NCI-H69 (cell line): ENCODE measurements at regions not wholly inside any gene's neighbourhood (a gene's known extent, or its start where the extent isn't known, plus 50 kb on each side); places are given as distances from the start of the nearest gene placed in this dataset.

Source experiments
- DNase-seq: peaks from one replicate; lab custom pipeline; 2025; lab: John Stamatoyannopoulos, UW

DNA sequence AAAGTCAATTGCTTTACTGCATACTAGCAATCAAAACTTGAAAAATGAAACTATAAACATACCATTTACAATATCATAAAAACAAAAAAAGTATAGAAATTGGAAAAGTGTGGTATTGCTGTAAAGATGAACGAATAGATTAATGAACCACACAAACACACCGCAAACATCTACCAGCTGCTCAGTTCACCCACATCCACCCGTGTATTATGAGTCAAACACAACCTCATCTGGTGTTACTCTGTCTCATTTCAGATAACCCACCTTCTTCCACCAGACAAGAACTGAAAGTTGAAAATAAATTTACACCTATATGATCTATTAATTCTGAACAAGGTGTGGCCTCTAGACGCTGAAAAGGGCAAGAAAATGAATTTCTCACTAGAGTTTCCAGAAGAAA lies 53.3 kb downstream of the BLID start:
- DNase-seq, result no peak

DNA sequence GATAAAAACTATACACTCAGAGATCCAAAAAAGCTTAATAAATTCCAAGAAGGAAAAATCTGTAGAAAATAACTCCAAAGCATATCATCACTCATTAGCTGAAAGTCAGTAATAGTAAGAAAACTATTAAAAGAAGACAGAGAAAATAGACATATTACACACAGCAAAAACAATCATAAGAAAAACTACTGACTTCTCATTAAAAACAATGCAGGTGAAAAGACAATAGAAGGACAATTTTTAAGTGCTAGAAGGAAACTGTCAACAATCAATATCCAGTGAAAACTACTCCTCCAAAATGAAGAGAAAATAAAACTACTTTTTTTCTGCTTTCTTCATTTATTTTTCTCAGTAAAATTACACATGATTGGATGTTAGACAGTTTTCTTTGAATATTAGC lies 56.5 kb downstream of the BLID start:
- no peak for DNase-seq

DNA sequence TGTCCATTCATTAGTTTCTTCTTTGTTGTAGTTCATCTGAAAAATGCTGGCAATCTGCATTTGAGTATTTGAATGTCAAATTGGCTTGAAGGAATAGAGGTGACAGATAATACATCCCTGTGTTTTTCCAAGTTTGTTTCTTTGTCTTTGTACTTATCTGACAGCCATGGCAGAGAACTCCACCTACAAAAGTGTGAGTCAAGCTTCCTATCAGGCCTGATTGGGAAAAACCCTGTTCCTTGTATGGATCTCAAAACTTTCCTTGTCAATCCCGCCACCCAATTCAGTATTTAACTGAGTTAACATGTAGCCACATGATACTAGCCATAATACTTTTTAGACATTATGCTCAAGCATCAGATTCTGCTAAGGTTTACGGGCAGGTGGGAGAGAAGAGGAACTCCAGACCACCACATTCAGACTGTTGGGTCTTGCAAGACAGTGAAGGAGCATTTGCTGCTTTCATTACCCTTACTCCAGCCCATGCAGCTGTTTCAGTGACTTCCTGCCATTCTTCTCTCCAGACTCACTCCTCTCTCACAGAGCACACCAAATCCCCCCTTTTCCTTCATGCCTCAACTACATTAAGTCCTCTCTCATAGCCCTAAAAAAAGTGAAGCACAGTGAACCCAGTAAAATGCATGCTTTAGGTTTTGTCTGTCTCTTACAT lies 65.9 kb downstream of the BLID start:
- DNase-seq, result no peak

DNA sequence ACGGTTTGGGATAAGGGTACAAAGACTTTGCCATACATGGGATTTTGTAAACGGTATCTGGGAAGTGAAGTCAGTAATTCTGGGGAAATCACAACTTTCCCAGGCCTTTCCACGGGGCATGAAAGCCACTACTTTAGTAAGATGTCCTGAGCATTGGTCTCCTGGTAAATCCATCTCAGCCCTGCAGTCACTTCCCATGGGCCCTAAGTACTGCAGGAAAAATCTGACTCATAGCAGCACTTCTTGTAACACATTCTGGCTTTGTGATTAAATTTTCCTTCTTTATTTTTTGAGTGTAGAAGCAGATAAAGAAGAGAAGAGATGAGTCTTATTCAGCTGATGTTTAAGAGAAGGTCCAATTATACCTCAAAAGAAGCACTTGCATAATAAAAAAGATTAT lies 67.6 kb downstream of the BLID start:
- DNase-seq, result no peak

DNA sequence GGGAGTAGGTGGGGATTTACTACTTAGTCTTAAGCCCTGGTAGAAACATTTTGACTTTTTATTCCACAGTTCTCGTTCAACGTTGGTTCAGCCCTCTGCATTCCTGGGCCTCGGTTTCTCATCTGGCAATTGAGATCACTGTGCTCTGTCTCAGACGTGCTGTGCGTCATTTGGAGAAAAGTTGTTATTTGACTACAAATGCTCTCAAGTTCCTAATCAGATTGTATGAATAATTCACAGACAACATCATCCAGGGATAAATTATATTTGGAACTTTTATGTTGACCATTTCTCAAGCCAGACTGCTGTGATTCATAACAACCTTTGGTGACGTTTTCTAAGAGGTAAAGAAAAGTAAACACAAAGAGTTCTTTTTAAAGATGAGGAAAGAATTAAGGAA lies 69.2 kb downstream of the BLID start:
- no peak for DNase-seq

DNA sequence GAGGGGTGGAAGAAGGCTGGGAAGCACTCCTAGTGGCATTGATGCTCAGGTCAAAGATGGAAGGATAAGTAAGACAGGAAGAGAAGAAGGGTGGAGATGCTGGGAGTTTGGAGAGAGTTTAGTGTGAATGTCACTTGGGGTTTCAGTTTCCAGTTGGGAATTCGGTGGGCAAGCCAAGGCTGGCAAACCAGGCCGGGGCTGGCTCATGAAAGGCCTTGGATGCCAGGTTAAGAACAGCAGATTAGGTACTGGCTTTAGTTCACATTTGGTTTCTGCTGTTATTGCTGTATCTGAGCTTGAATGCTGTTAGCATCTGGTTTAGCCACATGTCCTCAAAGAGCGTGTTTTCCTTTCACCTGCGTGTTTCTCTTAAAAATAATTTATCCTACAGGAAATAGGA lies 69.6 kb downstream of the BLID start:
- no peak for DNase-seq

DNA sequence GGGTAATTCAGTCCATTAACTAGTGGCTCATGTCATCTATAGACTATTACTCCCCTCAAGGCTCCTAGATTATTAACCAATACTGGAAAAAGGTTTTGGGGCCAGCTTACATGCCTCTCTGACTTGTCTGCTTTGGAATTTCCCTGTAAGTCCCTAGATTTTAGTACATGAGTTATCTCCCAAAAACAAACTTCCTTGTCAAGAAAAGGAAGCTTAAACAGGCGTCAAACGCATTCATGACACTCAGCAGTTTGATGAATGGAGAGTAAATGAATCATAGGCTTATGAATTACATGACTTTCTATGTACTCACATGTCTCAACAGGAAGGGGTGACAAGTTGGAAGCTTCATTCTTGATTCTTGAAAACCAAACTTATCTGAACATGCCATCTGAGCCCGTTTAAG lies 70.8 kb downstream of the BLID start:
- DNase-seq, result no peak

DNA sequence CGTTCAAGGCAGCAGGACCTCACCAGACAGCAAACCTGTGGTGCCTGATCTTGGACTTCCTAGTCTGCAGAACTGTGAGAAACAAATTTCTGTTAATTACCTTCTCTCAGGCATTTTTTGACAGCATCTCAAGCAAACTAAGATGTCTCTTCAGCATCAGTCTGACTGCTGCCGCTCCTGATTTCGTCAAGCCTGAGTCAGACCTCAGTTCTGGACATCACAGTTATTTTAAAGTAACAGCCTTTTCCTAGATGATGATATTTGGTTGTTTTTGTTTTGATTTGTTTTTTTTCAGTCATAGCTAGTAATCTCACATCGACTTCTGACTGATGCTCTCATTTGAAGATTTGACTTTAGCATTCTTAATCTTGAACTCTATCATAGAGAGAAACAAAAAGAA lies 71.9 kb downstream of the BLID start:
- no peak for DNase-seq

DNA sequence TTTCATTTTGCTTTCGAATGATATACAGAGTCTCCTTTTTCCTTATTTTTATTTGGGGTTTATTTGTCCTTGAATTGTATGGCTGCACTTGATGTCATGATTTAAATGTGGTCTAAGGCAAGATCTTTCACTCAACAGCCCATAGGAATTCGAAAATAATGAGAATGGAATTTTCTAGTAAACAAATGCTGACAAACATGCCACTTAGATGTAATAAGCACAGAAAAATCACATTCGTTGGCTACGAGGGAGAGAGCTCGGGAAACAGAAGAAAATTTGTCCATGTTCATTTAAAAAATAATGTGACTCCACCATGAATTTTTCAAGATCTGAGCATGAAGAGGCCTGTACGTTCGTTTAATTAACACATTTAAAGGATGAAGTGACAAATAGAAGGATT lies 73.0 kb downstream of the BLID start:
- no peak for DNase-seq

DNA sequence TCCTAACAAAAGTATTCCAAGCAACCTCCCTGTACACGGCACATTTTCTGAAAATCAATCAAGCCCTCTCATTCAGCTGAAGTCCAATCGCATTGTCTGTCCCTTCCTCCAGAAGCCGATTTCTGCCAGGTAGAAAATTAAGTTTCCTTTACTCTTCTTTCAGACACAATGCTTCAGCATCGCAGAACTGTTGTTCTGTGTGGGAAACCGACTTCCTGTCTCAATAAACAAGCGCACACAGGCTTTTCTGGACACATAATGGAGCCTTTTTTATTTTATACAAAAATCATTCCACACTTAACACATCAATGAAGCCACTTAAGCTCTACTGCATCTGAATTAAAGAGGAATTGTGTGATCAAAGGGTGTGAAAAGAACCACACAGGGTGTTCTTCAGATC lies 75.6 kb downstream of the BLID start:
- peak; percentile 15 for DNase-seq

DNA sequence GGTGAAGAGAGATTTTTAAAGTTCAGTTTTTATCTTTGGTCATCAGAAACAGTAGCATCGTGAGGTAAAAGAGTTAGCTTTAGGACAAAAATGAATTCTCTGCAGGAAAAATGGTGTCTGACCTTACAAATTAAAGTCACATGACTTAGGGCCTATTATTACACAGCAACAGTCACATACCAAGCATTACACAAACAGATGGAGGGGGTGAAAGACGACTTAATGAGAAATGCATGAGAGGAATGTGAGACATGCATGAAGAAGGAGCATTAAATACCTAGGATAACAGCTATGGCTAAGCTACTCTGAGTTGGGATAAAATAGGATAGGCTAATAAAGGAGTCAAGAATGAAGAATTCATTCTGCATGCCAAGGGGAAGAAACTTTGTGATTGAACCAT lies 77.5 kb downstream of the BLID start:
- DNase-seq, result no peak

DNA sequence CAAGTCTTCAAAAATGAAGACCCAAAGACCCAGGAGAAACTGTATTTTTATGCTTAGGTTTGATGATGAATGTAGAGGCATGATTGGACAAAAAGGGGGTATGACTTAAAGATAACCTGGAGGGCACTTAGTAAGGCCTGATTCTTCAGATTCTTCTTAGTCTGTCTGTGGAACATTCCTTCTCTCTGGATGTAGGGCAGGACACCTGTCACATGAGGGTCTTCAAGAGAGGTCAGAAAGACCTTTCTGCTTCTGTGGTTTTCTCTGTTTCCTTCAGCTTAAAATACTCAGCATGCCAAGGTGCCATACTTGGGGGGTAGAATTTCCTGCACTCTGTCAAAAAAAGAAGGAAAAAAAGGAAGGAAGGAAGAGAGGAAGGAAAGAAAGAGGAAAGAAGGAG lies 78.1 kb downstream of the BLID start:
- no peak for DNase-seq

DNA sequence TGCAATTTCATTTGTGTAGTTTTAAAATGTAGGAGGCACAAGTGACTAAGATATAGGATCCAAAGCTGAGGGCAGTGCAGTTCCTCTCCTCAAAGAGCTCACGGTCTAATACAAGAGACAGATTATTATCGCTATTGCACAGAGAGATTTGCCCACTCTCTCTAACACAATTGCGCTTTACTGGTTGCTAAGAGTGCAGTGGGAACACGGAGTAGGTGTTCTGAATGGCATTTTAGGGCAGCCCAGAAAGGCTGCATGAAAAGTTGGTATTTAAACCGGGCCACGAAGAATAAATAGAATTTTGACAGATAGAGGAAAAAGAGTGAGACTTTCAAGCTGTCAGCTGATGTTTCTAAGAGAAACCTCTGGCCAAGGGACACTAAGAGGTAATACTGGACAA lies 79.5 kb downstream of the BLID start:
- DNase-seq, result no peak

DNA sequence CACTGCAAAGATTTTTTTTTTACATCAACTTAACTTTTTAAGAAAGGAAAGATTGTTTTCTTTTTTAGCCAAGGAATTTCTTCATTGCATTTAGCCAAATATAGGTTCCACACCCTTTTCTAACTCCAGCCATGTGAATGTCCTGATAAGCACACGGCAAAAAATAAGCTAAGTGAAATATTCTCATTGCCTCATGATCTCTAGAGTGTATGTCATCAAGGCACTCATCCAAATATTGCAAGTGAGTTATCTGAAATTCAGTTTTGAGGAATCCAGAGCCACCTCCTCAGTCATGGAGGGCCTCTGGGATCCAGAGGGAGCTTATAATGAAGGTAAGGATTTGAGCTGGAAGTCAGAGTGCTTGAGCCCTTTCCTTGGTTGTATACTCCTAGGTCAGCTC lies 80.0 kb downstream of the BLID start:
- no peak for DNase-seq

DNA sequence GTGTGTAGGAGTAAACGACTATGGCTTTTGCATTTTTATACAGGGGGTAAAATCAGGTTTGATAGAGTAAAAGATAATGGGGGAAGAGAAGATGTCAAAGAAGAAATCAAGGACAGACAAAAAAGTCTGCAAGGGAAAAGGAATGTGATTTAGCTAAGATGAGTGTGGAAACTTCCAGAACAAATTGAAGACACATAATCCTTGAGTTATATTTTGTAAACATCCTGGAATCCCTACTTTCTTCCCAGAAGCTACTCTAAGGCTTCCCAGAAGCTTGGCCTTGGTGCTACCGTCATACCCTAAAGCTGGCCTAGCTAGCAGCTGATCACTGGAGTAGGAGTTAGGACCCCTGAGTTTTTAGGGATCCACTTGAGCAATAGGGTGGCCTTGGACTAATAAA lies 82.4 kb downstream of the BLID start:
- no peak for DNase-seq

DNA sequence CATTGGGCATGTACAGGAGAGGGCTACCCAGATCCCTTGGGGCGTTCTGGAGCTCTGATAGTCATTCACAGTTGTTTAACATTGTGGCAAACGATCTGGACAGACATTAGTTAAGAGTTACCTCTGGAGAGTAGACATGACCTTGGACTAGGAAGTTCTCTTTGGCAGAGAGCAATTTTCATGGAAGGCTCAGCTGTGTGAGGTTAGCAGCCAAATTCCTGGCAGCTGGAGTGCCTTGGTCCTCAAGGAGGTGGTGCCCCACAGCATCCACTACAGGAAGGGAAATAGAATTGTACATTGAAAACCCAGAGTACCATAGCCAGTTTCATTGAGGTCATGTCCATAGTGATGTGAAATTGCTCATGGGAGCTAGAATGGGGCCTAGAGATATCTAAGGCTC lies 82.8 kb downstream of the BLID start:
- DNase-seq, result no peak

DNA sequence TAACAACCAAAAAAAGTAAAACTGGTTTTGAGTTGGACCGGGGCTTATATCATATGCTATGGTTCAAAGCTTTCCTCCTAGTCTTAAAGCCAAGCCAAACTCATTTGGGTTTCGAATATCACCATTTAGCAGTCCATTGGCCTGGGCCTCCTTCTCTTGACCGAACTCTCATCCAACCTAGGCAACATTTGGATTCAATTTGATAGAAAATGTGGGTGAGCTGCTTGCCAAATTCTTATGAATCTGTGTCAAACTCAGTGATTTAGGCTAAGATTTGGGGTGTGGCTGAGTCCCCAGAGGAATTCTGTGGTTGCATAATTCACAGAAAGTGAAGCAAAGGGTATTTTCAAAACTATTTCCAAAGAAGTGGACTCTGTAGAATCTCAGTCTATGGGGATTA lies 83.7 kb downstream of the BLID start:
- DNase-seq, result no peak

DNA sequence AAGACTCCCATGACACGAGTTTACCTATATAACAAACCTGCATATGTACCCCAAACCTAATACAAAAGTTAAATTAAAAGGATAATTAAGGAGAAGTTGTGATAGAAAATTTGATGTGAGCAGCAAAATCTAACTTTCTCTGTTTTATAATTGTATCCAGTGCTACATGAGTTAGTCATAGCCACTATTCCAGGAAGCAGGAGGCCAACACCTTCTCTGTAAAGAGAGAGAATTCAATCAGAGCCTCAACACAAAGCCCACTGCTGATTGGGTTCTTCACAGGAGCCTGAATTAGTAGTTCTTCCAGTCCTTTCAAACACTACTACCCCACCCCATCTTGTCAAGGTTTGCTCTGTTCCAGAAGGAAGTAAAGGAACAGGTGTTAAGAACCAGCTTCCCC lies 84.2 kb downstream of the BLID start:
- no peak for DNase-seq

DNA sequence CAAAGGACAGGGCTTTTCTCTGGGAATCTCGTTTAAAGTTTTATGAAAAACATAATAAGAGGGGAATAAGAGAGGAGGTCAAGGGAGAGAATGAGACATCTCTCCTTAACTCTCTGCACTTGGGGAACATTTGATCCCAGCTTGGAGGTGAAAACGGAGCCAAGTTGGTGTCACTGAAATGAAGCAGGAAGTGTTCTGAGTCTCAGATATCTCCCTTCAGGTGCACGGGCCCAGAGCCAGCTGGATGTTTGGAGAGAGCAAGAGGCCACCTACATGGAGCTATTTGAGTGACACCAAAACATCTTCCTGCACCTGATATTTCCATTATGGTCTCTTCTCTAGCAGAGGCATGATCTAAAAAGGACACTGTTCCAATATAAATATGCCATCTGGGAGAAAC lies 85.7 kb downstream of the BLID start:
- DNase-seq, result no peak

DNA sequence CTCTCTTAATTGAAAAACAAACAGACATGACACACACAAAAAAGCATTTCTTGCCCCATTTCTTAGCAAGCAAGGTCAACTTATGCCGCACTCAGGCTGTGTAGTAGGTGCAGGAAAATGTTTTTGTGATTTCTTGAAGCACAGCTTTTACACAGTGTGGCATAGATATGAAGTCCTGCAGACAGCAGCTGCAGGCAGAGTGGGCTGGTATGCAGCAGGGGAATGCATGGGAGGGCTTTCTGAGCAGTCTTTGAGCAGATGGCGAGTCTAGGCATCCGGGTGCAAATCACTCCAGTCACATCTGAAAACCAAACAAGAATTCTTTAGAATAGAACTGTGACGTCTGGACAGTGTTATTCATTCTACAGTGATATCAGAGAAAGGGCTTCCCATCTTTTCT lies 87.5 kb downstream of the BLID start:
- no peak for DNase-seq

DNA sequence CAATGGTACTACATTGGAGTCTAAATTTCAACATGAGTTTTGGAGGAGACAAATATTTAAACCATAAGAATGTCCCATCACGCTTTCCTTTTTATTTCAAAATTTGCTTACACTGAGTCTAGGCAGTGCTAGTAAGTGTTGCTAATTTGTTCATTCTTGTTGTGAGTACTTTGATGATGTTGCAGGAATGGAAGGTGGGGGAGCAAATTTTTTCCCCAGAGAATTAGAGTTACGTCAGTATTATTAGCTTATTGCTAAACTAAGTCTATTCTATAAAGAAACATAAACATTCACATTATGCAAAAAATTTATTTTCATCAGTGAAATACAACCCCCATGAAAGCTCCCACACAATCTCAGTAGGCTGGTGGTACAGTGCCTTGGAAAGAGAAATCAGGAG lies 88.0 kb downstream of the BLID start:
- no peak for DNase-seq

DNA sequence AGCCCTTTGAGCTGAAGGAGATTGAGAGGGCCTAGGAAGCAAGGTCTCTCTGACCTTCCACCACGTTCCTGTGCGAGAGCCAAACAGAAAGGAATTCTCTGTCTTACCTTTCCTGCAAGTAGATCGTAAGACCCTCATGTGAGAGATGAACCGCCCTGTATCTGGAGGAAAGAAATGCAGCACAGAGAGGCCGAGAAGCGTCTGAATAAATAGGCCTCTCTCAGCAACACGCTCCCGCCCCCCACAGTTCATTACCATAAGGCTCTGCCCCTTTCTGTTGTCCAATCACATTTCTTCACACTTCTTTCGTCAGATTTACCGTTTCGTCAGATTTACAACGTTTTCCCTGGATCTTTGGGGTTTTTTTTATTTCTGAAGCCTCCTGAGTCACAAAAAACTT lies 90.3 kb downstream of the BLID start:
- DNase-seq, result no peak

DNA sequence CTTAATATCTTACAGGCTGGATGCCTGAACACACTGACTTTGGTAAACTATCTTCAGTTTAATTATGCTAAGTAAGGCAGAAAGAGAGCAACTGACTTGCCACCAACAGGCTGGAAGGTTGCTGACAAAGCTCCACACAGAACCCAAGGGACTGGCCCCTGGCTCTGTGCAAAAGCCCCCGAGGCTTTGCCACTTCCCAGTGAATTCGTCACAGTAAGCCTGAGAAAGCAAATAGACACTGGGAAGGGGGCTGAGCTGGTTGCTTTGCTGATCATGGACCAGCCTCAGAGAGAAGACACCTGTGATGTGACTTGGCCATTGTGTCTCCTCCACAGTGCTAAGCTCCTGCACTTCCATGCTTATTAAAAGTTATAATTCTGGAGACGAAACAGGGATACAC lies 91.7 kb downstream of the BLID start:
- DNase-seq, result peak; percentile 13

DNA sequence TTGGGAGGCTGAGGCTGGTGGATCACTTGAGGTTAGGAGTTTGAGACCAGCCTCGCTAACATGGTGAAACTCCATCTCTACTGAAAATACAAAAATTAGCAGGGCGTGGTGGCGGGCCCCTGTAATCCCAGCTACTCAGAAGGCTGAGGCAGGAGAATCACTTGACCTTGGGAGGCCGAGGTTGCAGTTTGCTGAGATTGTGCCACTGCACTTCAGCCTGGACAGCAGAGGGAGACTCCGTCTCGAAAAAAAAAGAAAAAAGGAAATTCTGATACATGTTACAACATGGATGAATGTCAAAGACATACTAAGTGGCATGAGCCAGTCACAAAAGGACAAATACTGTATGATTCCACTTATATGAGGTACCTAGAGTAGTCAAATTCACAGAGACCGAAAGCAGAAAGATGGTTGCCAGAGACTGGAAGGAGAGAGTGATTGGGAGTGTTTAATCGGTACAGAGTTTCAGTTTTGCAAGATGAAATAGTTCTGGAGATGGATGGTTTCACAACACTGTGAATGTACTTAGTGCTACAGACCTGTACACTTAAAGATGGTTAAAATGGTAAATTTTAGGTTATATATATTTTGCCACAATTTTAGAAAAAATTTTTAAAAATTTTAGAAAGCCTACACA lies 92.3 kb downstream of the BLID start:
- DNase-seq, result no peak
